ENCODE measurements at regions not wholly inside any gene's neighbourhood (a gene's known extent, or its start where the extent isn't known, plus 50 kb on each side); places are given as distances from the start of the nearest gene placed in this dataset.

GRCh38 chr5:167564275-167564674 is 727.2 kb upstream of the WWC1 start:
- TF ChIP-seq CTCF (IDR thresholded peaks at IDR 0.05) (no peak), EMX1 (CRISPR knock-in tag; IDR thresholded peaks at IDR 0.05) (no peak), FOXK1 (CRISPR knock-in tag; IDR thresholded peaks at IDR 0.05) (no peak), USF1 (CRISPR knock-in tag; IDR thresholded peaks at IDR 0.05) (no peak), CREB1 (CRISPR knock-in tag; IDR thresholded peaks at IDR 0.05) (no peak)
